ENCODE measurements at regions not wholly inside any gene's neighbourhood (a gene's known extent, or its start where the extent isn't known, plus 50 kb on each side); places are given as distances from the start of the nearest gene placed in this dataset.

- H3K36me3 Mint-ChIP-seq (ENCODE audit: low read depth) = peaks cover 6% of the 10 kb centered on the region; the same call in 1 of the 2 replicates
- no peak overlapping the region for H3K4me3 Mint-ChIP-seq
- DNase-seq = peak; percentile 58
- peaks cover 51% of the 10 kb centered on the region for H3K4me1 Mint-ChIP-seq (ENCODE audit: low read depth)
- peak overlapping the region; percentile 60; the same call in 1 of the 2 replicates for H3K27ac Mint-ChIP-seq
- H3K9me3 Mint-ChIP-seq = no peaks in the 10 kb centered on the region; the same call in 1 of the 2 replicates
- H3K27me3 Mint-ChIP-seq (ENCODE audit: insufficient read depth) = peaks cover 7% of the 10 kb centered on the region; the same call in 1 of the 2 replicates
- TF ChIP-seq CTCF (IDR thresholded peaks at IDR 0.05) = no peak
Observed at GRCh38 chr9:97747201-97747965, 50.2 kb upstream of the XPA start.

- H3K4me1 Mint-ChIP-seq (ENCODE audit: low read depth) = peaks cover 54% of the 10 kb centered on the region
- H3K4me3 Mint-ChIP-seq = no peak overlapping the region
- no peaks in the 10 kb centered on the region for H3K36me3 Mint-ChIP-seq (ENCODE audit: low read depth)
- no peaks in the 10 kb centered on the region for H3K9me3 Mint-ChIP-seq
- H3K27ac Mint-ChIP-seq = no peak overlapping the region
- DNase-seq = no peak
- H3K27me3 Mint-ChIP-seq (ENCODE audit: insufficient read depth) = peaks cover 6% of the 10 kb centered on the region; the same call in 1 of the 2 replicates
- no peak for TF ChIP-seq CTCF (IDR thresholded peaks at IDR 0.05)
Observed at GRCh38 chr9:97748525-97748924, 51.4 kb upstream of the XPA start.

GRCh38 chr9:97749928-97750327 is 52.8 kb upstream of the XPA start:
- H3K27me3 Mint-ChIP-seq (ENCODE audit: insufficient read depth) = no peaks in the 10 kb centered on the region
- H3K9me3 Mint-ChIP-seq = no peaks in the 10 kb centered on the region
- no peaks in the 10 kb centered on the region for H3K36me3 Mint-ChIP-seq (ENCODE audit: low read depth)
- 0 out of 2 replicates have a peak overlapping the region, but pooled peaks have one; percentile 12 for H3K27ac Mint-ChIP-seq
- no peak overlapping the region for H3K4me3 Mint-ChIP-seq
- peak; percentile 28; the same call in 1 of the 2 replicates for TF ChIP-seq CTCF (IDR thresholded peaks at IDR 0.05)
- no peak for DNase-seq
- peaks cover 44% of the 10 kb centered on the region for H3K4me1 Mint-ChIP-seq (ENCODE audit: low read depth)

GRCh38 chr9:97751531-97751930 is 54.4 kb upstream of the XPA start:
- no peak overlapping the region for H3K4me3 Mint-ChIP-seq
- no peaks in the 10 kb centered on the region for H3K27me3 Mint-ChIP-seq (ENCODE audit: insufficient read depth)
- H3K4me1 Mint-ChIP-seq (ENCODE audit: low read depth) = peaks cover 50% of the 10 kb centered on the region
- DNase-seq = no peak
- no peak for TF ChIP-seq CTCF (IDR thresholded peaks at IDR 0.05)
- no peak overlapping the region for H3K27ac Mint-ChIP-seq
- 0 out of 2 replicates have a peak, but pooled peaks cover 3% of the 10 kb centered on the region for H3K9me3 Mint-ChIP-seq
- no peaks in the 10 kb centered on the region; the same call in 1 of the 2 replicates for H3K36me3 Mint-ChIP-seq (ENCODE audit: low read depth)

GRCh38 chr9:97752274-97752673 is 55.1 kb upstream of the XPA start:
- 0 out of 2 replicates have a peak, but pooled peaks cover 3% of the 10 kb centered on the region for H3K9me3 Mint-ChIP-seq
- H3K36me3 Mint-ChIP-seq (ENCODE audit: low read depth) = no peaks in the 10 kb centered on the region; the same call in 1 of the 2 replicates
- TF ChIP-seq CTCF (IDR thresholded peaks at IDR 0.05) = no peak
- H3K27me3 Mint-ChIP-seq (ENCODE audit: insufficient read depth) = no peaks in the 10 kb centered on the region
- no peak overlapping the region for H3K27ac Mint-ChIP-seq
- no peak for DNase-seq
- H3K4me1 Mint-ChIP-seq (ENCODE audit: low read depth) = peaks cover 43% of the 10 kb centered on the region
- H3K4me3 Mint-ChIP-seq = no peak overlapping the region
